ENCODE measurements at regions not wholly inside any gene's neighbourhood (a gene's known extent, or its start where the extent isn't known, plus 50 kb on each side); places are given as distances from the start of the nearest gene placed in this dataset.

DNA sequence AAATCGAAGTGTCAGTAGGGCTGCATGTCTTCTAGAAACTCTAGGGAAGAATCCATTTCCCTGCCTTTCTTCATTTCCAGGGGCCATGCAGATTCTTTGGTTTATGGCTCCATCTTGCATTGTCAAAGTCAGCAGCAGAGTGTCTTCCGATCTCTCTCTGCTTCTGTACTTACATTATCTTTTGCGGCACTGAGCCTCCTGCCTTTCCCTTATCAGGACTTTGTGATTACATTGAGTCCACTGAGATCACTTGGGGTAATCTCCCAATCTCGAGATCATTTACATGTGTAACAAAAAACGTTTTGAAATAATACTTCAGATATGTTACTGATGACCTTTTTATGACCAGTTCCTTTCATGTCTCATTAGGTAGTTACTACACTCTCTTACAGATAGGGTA lies 695.9 kb downstream of the NSUN3 start:
- Histone ChIP-seq H3F3A (ENCODE audit: insufficient read depth, low read length, poor library complexity, severe bottlenecking) (no peaks in the 10 kb centered on the region), H3K36me3 (ENCODE audit: insufficient read depth, low read length) (no peaks in the 10 kb centered on the region), H3K27ac (ENCODE audit: low read length) (no peak overlapping the region), H3K27me3 (ENCODE audit: insufficient read depth, low read depth, low read length) (no peaks in the 10 kb centered on the region), H3K79me2 (replicated peaks; ENCODE audit: insufficient read depth, low read length) (no peaks in the 10 kb centered on the region), H3K9me2 (ENCODE audit: insufficient read depth, low read length) (no peaks in the 10 kb centered on the region), H3K9me3 (ENCODE audit: low read length) (no peaks in the 10 kb centered on the region), H3K4me3 (ENCODE audit: low read length) (no peak overlapping the region), H4K20me1 (ENCODE audit: insufficient read depth) (no peaks in the 10 kb centered on the region), H2AFZ (ENCODE audit: low read depth, low read length) (no peak overlapping the region), H3K4me2 (ENCODE audit: low read length) (no peak overlapping the region), H3K9ac (ENCODE audit: low read length) (no peak overlapping the region)
- TF ChIP-seq MXI1 (conservative IDR thresholded peaks at IDR 0.05; ENCODE audit: poor library complexity, severe bottlenecking) (no peak), RAD21 (conservative IDR thresholded peaks at IDR 0.05) (no peak), TAF1 (IDR thresholded peaks at IDR 0.05; ENCODE audit: low read depth) (no peak), SMC3 (conservative IDR thresholded peaks at IDR 0.05; ENCODE audit: poor library complexity) (no peak), EP300 (conservative IDR thresholded peaks at IDR 0.05; ENCODE audit: poor library complexity, severe bottlenecking) (no peak), POLR2AphosphoS5 (IDR thresholded peaks at IDR 0.05) (no peak), EZH2 (IDR thresholded peaks at IDR 0.05; ENCODE audit: borderline replicate concordance, insufficient read depth, low read length, poor library complexity, severe bottlenecking) (no peak)
- TF ChIP-seq, protein P1, sequence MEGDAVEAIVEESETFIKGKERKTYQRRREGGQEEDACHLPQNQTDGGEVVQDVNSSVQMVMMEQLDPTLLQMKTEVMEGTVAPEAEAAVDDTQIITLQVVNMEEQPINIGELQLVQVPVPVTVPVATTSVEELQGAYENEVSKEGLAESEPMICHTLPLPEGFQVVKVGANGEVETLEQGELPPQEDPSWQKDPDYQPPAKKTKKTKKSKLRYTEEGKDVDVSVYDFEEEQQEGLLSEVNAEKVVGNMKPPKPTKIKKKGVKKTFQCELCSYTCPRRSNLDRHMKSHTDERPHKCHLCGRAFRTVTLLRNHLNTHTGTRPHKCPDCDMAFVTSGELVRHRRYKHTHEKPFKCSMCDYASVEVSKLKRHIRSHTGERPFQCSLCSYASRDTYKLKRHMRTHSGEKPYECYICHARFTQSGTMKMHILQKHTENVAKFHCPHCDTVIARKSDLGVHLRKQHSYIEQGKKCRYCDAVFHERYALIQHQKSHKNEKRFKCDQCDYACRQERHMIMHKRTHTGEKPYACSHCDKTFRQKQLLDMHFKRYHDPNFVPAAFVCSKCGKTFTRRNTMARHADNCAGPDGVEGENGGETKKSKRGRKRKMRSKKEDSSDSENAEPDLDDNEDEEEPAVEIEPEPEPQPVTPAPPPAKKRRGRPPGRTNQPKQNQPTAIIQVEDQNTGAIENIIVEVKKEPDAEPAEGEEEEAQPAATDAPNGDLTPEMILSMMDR (IDR thresholded peaks at IDR 0.05; ENCODE audit: poor library complexity, severe bottlenecking) = no peak
- TF ChIP-seq, protein P2, sequence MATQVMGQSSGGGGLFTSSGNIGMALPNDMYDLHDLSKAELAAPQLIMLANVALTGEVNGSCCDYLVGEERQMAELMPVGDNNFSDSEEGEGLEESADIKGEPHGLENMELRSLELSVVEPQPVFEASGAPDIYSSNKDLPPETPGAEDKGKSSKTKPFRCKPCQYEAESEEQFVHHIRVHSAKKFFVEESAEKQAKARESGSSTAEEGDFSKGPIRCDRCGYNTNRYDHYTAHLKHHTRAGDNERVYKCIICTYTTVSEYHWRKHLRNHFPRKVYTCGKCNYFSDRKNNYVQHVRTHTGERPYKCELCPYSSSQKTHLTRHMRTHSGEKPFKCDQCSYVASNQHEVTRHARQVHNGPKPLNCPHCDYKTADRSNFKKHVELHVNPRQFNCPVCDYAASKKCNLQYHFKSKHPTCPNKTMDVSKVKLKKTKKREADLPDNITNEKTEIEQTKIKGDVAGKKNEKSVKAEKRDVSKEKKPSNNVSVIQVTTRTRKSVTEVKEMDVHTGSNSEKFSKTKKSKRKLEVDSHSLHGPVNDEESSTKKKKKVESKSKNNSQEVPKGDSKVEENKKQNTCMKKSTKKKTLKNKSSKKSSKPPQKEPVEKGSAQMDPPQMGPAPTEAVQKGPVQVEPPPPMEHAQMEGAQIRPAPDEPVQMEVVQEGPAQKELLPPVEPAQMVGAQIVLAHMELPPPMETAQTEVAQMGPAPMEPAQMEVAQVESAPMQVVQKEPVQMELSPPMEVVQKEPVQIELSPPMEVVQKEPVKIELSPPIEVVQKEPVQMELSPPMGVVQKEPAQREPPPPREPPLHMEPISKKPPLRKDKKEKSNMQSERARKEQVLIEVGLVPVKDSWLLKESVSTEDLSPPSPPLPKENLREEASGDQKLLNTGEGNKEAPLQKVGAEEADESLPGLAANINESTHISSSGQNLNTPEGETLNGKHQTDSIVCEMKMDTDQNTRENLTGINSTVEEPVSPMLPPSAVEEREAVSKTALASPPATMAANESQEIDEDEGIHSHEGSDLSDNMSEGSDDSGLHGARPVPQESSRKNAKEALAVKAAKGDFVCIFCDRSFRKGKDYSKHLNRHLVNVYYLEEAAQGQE (IDR thresholded peaks at IDR 0.05; ENCODE audit: borderline replicate concordance) = no peak

DNA sequence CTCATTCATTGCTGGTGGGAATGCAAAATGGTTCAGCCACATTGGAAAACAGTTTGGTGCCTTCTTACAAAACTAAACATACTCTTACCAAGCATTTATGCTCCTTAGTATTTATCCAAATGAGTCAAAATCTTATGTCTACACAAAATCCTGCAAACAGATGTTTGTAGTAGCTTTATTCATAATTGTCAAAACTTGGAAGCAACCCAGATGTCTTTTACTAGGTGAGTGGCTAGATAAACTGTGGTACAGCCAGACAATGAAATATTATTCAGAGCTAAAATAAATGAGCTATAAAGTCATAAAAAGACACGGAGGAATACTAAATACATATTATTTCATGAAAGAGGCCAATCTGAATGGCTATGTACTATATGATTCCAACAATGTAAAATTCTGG lies 709.5 kb downstream of the NSUN3 start:
- H3K9me2 ChIP-seq (ENCODE audit: insufficient read depth, low read length) = no peaks in the 10 kb centered on the region
- H3K9ac ChIP-seq (ENCODE audit: low read length) = no peak overlapping the region
- no peaks in the 10 kb centered on the region for H3K9me3 ChIP-seq (ENCODE audit: low read length)
- no peaks in the 10 kb centered on the region for H4K20me1 ChIP-seq (ENCODE audit: insufficient read depth)
- no peaks in the 10 kb centered on the region for H3K27me3 ChIP-seq (ENCODE audit: insufficient read depth, low read depth, low read length)
- no peak overlapping the region for H3K4me2 ChIP-seq (ENCODE audit: low read length)
- H3K79me2 ChIP-seq (replicated peaks; ENCODE audit: insufficient read depth, low read length) = no peaks in the 10 kb centered on the region
- no peaks in the 10 kb centered on the region for H3K36me3 ChIP-seq (ENCODE audit: insufficient read depth, low read length)
- H3K27ac ChIP-seq (ENCODE audit: low read length) = no peak overlapping the region
- H2AFZ ChIP-seq (ENCODE audit: low read depth, low read length) = no peak overlapping the region
- TF ChIP-seq MXI1 (conservative IDR thresholded peaks at IDR 0.05; ENCODE audit: poor library complexity, severe bottlenecking) = no peak
- TF ChIP-seq, protein P2 (IDR thresholded peaks at IDR 0.05; ENCODE audit: borderline replicate concordance) = no peak
- TF ChIP-seq EZH2 (IDR thresholded peaks at IDR 0.05; ENCODE audit: borderline replicate concordance, insufficient read depth, low read length, poor library complexity, severe bottlenecking) = no peak
- TF ChIP-seq SMC3 (conservative IDR thresholded peaks at IDR 0.05; ENCODE audit: poor library complexity) = no peak
- no peak for TF ChIP-seq TAF1 (IDR thresholded peaks at IDR 0.05; ENCODE audit: low read depth)
- TF ChIP-seq, protein P1 (IDR thresholded peaks at IDR 0.05; ENCODE audit: poor library complexity, severe bottlenecking) = no peak
- TF ChIP-seq RAD21 (conservative IDR thresholded peaks at IDR 0.05) = no peak
- no peak for TF ChIP-seq EP300 (conservative IDR thresholded peaks at IDR 0.05; ENCODE audit: poor library complexity, severe bottlenecking)
- no peak for TF ChIP-seq POLR2AphosphoS5 (IDR thresholded peaks at IDR 0.05)
- H3F3A ChIP-seq (ENCODE audit: insufficient read depth, low read length, poor library complexity, severe bottlenecking) = no peaks in the 10 kb centered on the region
- no peak overlapping the region for H3K4me3 ChIP-seq (ENCODE audit: low read length)
